Smooth muscle cell (in vitro differentiated cells): ENCODE measurements at regions not wholly inside any gene's neighbourhood (a gene's known extent, or its start where the extent isn't known, plus 50 kb on each side); places are given as distances from the start of the nearest gene placed in this dataset.

Source experiments
- DNase-seq: peaks from one replicate; lab custom pipeline; 2025; ENCODE audit not compliant: unreplicated experiment; lab: John Stamatoyannopoulos, UW
- H2AFZ ChIP-seq: fragments of 200-600 bp; sonication (generic); 2 replicates; pipeline ENCODE4 v1.6.0; 2016; ENCODE audit warnings: antibody characterized with exemption, low read depth, mild to moderate bottlenecking
- H3F3A ChIP-seq: fragments of 200-600 bp; sonication (generic); 2 replicates; pipeline ENCODE4 v1.6.0; 2017; ENCODE audit warnings: antibody characterized with exemption, low read depth
- H3K27ac ChIP-seq: fragments of 200-600 bp; sonication (generic); 2 replicates; pipeline ENCODE4 v1.5.1; 2016; ENCODE audit warnings: low read depth, mild to moderate bottlenecking
- H3K27me3 ChIP-seq: fragments of 200-600 bp; sonication (generic); 2 replicates; pipeline ENCODE4 v1.6.1; 2016; ENCODE audit warnings: low read depth, mild to moderate bottlenecking
- H3K36me3 ChIP-seq: fragments of 200-600 bp; sonication (generic); 2 replicates; pipeline ENCODE4 v1.5.1; 2016; ENCODE audit warnings: low read depth
- H3K4me1 ChIP-seq: fragments of 200-600 bp; sonication (generic); 2 replicates; pipeline ENCODE4 v1.5.1; 2016; ENCODE audit warnings: low read depth
- H3K4me2 ChIP-seq: fragments of 200-600 bp; sonication (generic); 2 replicates; pipeline ENCODE4 v1.6.0; 2016; ENCODE audit warnings: mild to moderate bottlenecking
- H3K4me3 ChIP-seq: fragments of 200-600 bp; sonication (generic); 2 replicates; pipeline ENCODE4 v1.5.1; 2016; ENCODE audit warnings: mild to moderate bottlenecking
- H3K79me2 ChIP-seq: fragments of 200-600 bp; sonication (generic); 2 replicates; pipeline ENCODE4 v1.6.0; 2016; ENCODE audit warnings: low read depth, mild to moderate bottlenecking
- H3K9ac ChIP-seq: fragments of 200-600 bp; sonication (generic); 2 replicates; pipeline ENCODE4 v1.6.0; 2016; ENCODE audit warnings: low read depth
- H3K9me3 ChIP-seq: fragments of 200-600 bp; sonication (generic); replicated peaks from 2 replicates; pipeline ENCODE4 v1.5.1; 2016; ENCODE audit warnings: low read depth
- H4K20me1 ChIP-seq: fragments of 200-600 bp; sonication (generic); 2 replicates; pipeline ENCODE4 v1.6.0; 2016; ENCODE audit warnings: low read depth
- CTCF ChIP-seq: fragments of 200-600 bp; sonication (generic); IDR thresholded peaks from 2 replicates; pipeline ENCODE4 v1.5.1; 2017; ENCODE audit warnings: borderline replicate concordance, mild to moderate bottlenecking, antibody characterized with exemption; ENCODE audit not compliant: insufficient read depth, poor library complexity, severe bottlenecking
- WGBS: methylation state at CpG from one replicate; pipeline ENCODE4 v1.1.7; 2016; ENCODE audit warnings: low lambda C conversion rate; 5-methylcytosine and 5-hydroxymethylcytosine counted together

GRCh38 chr1:172801771-172802322 lies 142.9 kb downstream of the FASLG start:
- no peaks in the 10 kb centered on the region for H3F3A ChIP-seq
- 100% methylated on average over 1 of the region's 1 CpG for WGBS
- DNase-seq = no peak

GRCh38 chr1:172809750-172810149 lies 150.8 kb downstream of the FASLG start:
- no peaks in the 10 kb centered on the region for H4K20me1 ChIP-seq
- H3K4me1 ChIP-seq = no peaks in the 10 kb centered on the region
- H3K4me2 ChIP-seq = no peak overlapping the region
- H3K27ac ChIP-seq = no peak overlapping the region
- H3K27me3 ChIP-seq = no peaks in the 10 kb centered on the region
- H3F3A ChIP-seq = no peaks in the 10 kb centered on the region
- 100% methylated on average over 1 of the region's 1 CpG for WGBS
- no peak overlapping the region for H3K4me3 ChIP-seq
- H3K36me3 ChIP-seq = no peaks in the 10 kb centered on the region
- no peak for TF ChIP-seq CTCF
- DNase-seq = no peak
- no peaks in the 10 kb centered on the region for H3K9me3 ChIP-seq
- H3K79me2 ChIP-seq = no peaks in the 10 kb centered on the region
- no peak overlapping the region for H2AFZ ChIP-seq
- no peak overlapping the region for H3K9ac ChIP-seq

More at GRCh38 chr1:172801771-172802322, 142.9 kb downstream of the FASLG start:
- Histone ChIP-seq H3K9me3 (no peaks in the 10 kb centered on the region), H4K20me1 (no peaks in the 10 kb centered on the region), H2AFZ (no peak overlapping the region), H3K4me3 (no peak overlapping the region), H3K9ac (no peak overlapping the region), H3K4me2 (no peak overlapping the region), H3K27ac (no peak overlapping the region), H3K36me3 (no peaks in the 10 kb centered on the region), H3K79me2 (no peaks in the 10 kb centered on the region), H3K4me1 (no peaks in the 10 kb centered on the region), H3K27me3 (no peaks in the 10 kb centered on the region)
- no peak for TF ChIP-seq CTCF

GRCh38 chr1:172810480-172811175 lies 151.7 kb downstream of the FASLG start:
- no peak for TF ChIP-seq CTCF
- Histone ChIP-seq H3F3A (no peaks in the 10 kb centered on the region), H3K27me3 (no peaks in the 10 kb centered on the region), H4K20me1 (no peaks in the 10 kb centered on the region), H3K9ac (no peak overlapping the region), H2AFZ (no peak overlapping the region), H3K9me3 (no peaks in the 10 kb centered on the region), H3K79me2 (no peaks in the 10 kb centered on the region), H3K4me2 (no peak overlapping the region), H3K27ac (no peak overlapping the region), H3K4me3 (no peak overlapping the region), H3K36me3 (no peaks in the 10 kb centered on the region), H3K4me1 (no peaks in the 10 kb centered on the region)
- DNase-seq = no peak

GRCh38 chr1:172811694-172812093 lies 152.8 kb downstream of the FASLG start:
- Histone ChIP-seq H3K27me3 (no peaks in the 10 kb centered on the region), H3K79me2 (no peaks in the 10 kb centered on the region), H4K20me1 (no peaks in the 10 kb centered on the region), H3K9ac (no peak overlapping the region), H3K4me1 (no peaks in the 10 kb centered on the region), H3F3A (no peaks in the 10 kb centered on the region), H3K27ac (no peak overlapping the region), H2AFZ (no peak overlapping the region), H3K4me3 (no peak overlapping the region), H3K36me3 (no peaks in the 10 kb centered on the region), H3K4me2 (no peak overlapping the region), H3K9me3 (no peaks in the 10 kb centered on the region)
- no peak for DNase-seq
- no peak for TF ChIP-seq CTCF
